HL-60 (cell line): ENCODE measurements at regions not wholly inside any gene's neighbourhood (a gene's known extent, or its start where the extent isn't known, plus 50 kb on each side); places are given as distances from the start of the nearest gene placed in this dataset.
"Not testable (repeated sequence)": the region's sequence is repeated elsewhere in the genome, so short reads cannot be mapped to it uniquely, and the experiment has no call there.

Experiments
- CTCF ChIP-seq: IDR thresholded peaks from one replicate; pipeline ENCODE4 v1.5.1; 2011; ENCODE audit warnings: low read length, control low read depth, inconsistent platforms; ENCODE audit not compliant: insufficient read depth
- POLR2AphosphoS5 ChIP-seq: IDR thresholded peaks from 2 replicates; pipeline ENCODE4 v1.6.1; 2012; ENCODE audit warnings: low read depth

- TF ChIP-seq CTCF, POLR2AphosphoS5: not testable (repeated sequence)
Observed at GRCh38 chr6:19247181-19247580, 590.0 kb upstream of the ID4 start.
